ENCODE measurements at regions not wholly inside any gene's neighbourhood (a gene's known extent, or its start where the extent isn't known, plus 50 kb on each side); places are given as distances from the start of the nearest gene placed in this dataset.

DNA sequence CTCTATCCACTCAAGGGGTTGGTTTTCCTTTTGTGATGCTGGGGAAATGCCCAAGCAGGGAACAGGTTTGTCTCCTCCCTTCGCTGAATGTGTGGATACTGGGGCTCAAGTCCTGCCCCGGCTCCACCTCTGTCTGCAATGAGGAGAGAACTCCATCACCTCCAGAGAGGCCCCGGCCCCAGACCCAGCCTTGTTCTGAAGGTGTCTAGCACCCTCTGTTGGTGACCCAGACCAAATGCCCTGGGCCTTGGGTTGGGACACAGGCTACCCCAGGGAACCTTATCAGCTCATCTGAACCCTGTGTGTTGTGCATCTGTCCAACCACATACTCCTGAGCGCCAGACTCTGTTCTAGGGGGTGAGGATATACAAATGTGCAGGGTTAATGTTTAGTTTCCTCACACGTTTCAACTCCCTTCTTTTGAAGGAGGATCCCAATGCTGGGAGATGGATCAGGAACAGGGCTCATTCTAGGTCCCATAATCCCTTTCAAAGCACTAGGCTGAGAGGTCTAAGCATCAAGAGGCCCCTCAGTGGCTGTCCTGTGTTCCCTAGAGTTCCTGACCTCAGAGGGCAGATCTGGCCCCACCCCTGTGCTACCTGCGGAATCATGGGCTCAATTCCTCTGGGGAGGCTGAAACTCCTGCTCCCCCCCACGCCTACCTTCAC is 112.5 kb upstream of the SLC7A1 start:
- peak in 1 of 2 donors; percentile 28 for DNase-seq
- no peak overlapping the region for H3K27ac ChIP-seq
- H3K27me3 ChIP-seq, result no peaks in the 10 kb centered on the region
- no peaks in the 10 kb centered on the region for H3K9me3 ChIP-seq
- H3K4me1 ChIP-seq, result no peaks in the 10 kb centered on the region
- TF ChIP-seq, protein P1, sequence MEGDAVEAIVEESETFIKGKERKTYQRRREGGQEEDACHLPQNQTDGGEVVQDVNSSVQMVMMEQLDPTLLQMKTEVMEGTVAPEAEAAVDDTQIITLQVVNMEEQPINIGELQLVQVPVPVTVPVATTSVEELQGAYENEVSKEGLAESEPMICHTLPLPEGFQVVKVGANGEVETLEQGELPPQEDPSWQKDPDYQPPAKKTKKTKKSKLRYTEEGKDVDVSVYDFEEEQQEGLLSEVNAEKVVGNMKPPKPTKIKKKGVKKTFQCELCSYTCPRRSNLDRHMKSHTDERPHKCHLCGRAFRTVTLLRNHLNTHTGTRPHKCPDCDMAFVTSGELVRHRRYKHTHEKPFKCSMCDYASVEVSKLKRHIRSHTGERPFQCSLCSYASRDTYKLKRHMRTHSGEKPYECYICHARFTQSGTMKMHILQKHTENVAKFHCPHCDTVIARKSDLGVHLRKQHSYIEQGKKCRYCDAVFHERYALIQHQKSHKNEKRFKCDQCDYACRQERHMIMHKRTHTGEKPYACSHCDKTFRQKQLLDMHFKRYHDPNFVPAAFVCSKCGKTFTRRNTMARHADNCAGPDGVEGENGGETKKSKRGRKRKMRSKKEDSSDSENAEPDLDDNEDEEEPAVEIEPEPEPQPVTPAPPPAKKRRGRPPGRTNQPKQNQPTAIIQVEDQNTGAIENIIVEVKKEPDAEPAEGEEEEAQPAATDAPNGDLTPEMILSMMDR (IDR thresholded peaks at IDR 0.05), result peak in 4 of 6 experiments; percentile 18 to 35 (median 24)
- no peak for TF ChIP-seq EP300 (IDR thresholded peaks at IDR 0.05)
- no peaks in the 10 kb centered on the region for H3K36me3 ChIP-seq
- no peak overlapping the region for H3K4me3 ChIP-seq
- ATAC-seq (ENCODE audit: low FRiP score in 2 of 2), result peak; percentile 49 to 57
- 60 to 69% methylated on average over 5 to 7 of the region's 7 CpGs for WGBS, 2 donors

DNA sequence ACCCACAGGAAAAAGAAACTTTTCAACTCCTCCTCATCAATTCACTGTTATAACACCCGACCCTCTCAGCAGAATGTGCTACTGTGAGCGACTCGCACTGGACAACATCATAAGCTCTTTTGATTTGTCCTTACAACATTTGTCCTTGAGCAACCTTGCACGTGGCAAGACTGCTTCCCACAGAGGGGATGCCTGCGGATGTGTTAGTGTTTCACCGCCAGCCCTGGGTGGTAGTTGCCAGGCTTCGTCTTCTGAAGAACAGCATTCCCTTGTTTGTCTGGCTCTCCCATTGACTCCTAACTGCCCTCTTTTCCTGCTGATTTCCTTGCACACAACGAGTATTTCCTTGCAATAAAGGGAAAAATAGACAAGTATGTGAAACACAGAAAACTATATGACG is 111.4 kb upstream of the SLC7A1 start:
- 77 to 85% methylated on average over 9 of the region's 9 CpGs for WGBS, 2 donors
- ATAC-seq (ENCODE audit: low FRiP score in 2 of 2) (no peak), DNase-seq (no peak)
- TF ChIP-seq EP300 (IDR thresholded peaks at IDR 0.05) (no peak), POLR2AphosphoS5 (IDR thresholded peaks at IDR 0.05) (no peak), POLR2A (IDR thresholded peaks at IDR 0.05) (no peak)
- TF ChIP-seq, protein P1 (IDR thresholded peaks at IDR 0.05), result no peak
- Histone ChIP-seq H3K4me3 (no peak overlapping the region), H3K27me3 (no peaks in the 10 kb centered on the region), H3K9me3 (no peaks in the 10 kb centered on the region), H3K27ac (no peak overlapping the region), H3K4me1 (no peaks in the 10 kb centered on the region), H3K36me3 (no peaks in the 10 kb centered on the region)

DNA sequence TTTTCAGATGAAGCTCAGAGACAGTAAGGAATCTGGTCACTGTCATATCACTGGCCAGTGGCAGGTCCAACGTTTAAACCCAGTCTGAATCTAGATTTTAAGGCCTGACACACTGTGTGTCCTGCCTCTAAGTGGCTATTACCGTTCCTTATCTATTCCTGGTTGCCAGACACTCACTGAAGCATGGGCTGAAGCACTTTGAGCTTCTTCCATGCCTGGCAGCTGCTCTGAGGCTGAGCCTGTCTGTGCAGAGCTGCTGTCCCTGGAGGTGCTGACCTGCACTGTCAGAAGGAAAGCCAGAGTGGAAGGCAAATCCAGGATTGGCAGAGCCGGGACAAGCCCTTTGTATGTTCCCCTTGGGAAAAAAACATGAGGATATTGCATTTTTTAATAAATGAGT is 109.2 kb upstream of the SLC7A1 start:
- no peak overlapping the region for H3K4me3 ChIP-seq
- DNase-seq (no peak), ATAC-seq (ENCODE audit: low FRiP score in 2 of 2) (no peak)
- H3K27me3 ChIP-seq, result no peaks in the 10 kb centered on the region
- WGBS, 2 donors, result 46 to 48% methylated on average over 3 of the region's 3 CpGs
- no peaks in the 10 kb centered on the region for H3K36me3 ChIP-seq
- TF ChIP-seq POLR2AphosphoS5 (IDR thresholded peaks at IDR 0.05), result no peak
- TF ChIP-seq EP300 (IDR thresholded peaks at IDR 0.05), result no peak
- no peak for TF ChIP-seq POLR2A (IDR thresholded peaks at IDR 0.05)
- TF ChIP-seq, protein P1 (IDR thresholded peaks at IDR 0.05), result no peak
- no peak overlapping the region for H3K27ac ChIP-seq
- no peaks in the 10 kb centered on the region for H3K4me1 ChIP-seq
- no peaks in the 10 kb centered on the region for H3K9me3 ChIP-seq

DNA sequence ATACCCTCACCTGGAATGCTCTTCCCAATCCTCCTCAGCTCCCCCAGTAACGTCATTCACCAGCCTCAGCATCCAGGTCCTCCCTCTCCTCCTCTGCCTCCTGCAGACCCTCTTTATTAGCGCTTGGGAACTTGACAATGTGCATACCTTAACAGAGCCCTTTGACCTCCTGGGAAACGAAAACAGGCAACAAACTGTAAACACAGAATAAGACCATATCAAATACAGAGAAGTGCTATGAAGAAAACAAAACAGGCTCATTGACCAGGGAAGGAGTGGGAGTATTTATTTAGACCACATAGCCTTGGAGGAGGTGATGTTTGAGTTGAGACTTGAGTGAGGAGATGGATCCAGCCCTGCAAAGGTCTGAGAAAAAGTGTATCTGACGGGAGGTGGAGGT is 107.9 kb upstream of the SLC7A1 start:
- WGBS, 2 donors, result 75 to 76% methylated on average over 4 of the region's 4 CpGs
- Histone ChIP-seq H3K4me3 (no peak overlapping the region), H3K36me3 (no peaks in the 10 kb centered on the region), H3K27me3 (no peaks in the 10 kb centered on the region), H3K4me1 (no peaks in the 10 kb centered on the region), H3K27ac (no peak overlapping the region), H3K9me3 (no peaks in the 10 kb centered on the region)
- DNase-seq (no peak), ATAC-seq (ENCODE audit: low FRiP score in 2 of 2) (no peak)
- TF ChIP-seq POLR2A (IDR thresholded peaks at IDR 0.05) (no peak), EP300 (IDR thresholded peaks at IDR 0.05) (no peak), POLR2AphosphoS5 (IDR thresholded peaks at IDR 0.05) (no peak)
- TF ChIP-seq, protein P1 (IDR thresholded peaks at IDR 0.05), result no peak

DNA sequence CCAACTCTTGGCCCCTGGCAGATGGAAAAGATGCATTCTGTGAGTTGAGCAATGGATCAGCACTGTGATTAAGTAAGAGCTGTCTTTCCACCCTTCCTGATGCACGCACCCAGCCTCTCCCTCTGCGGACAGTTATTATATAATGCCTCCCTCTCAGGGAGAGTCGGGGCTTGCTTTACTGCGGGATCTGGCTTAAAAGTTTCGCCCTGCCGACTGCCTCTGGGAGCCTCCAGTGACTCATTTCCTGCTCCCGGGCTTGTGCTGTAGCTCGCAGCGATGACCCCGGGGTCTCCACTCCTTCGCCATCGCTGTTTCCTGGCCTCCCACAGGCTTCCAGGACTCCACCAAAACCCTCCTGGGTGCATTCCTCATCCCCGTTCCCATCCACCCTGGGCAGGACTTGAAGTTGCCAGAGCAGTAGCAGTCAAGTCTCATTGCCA is 107.4 kb upstream of the SLC7A1 start:
- 59 to 65% methylated on average over 8 to 13 of the region's 13 CpGs for WGBS, 2 donors
- TF ChIP-seq, protein P1 (IDR thresholded peaks at IDR 0.05), result no peak
- TF ChIP-seq EP300 (IDR thresholded peaks at IDR 0.05), result no peak
- TF ChIP-seq POLR2A (IDR thresholded peaks at IDR 0.05), result no peak
- TF ChIP-seq POLR2AphosphoS5 (IDR thresholded peaks at IDR 0.05), result no peak
- Histone ChIP-seq H3K9me3 (no peaks in the 10 kb centered on the region), H3K4me3 (no peak overlapping the region), H3K4me1 (no peaks in the 10 kb centered on the region), H3K27ac (no peak overlapping the region), H3K36me3 (no peaks in the 10 kb centered on the region), H3K27me3 (no peaks in the 10 kb centered on the region)
- ATAC-seq (ENCODE audit: low FRiP score in 2 of 2) (peak in 1 of 2 donors; percentile 82), DNase-seq (no peak)

Data from upper lobe of left lung (tissue), 6 donors.